ENCODE measurements at regions not wholly inside any gene's neighbourhood (a gene's known extent, or its start where the extent isn't known, plus 50 kb on each side); places are given as distances from the start of the nearest gene placed in this dataset.

- TF ChIP-seq GRHL1 (CRISPR knock-in tag; conservative IDR thresholded peaks at IDR 0.05) (no peak), ZBTB44 (CRISPR knock-in tag; IDR thresholded peaks at IDR 0.05) (no peak), RXRA (CRISPR knock-in tag; IDR thresholded peaks at IDR 0.05) (no peak; the same call in 1 of the 2 replicates), MTF2 (CRISPR knock-in tag; IDR thresholded peaks at IDR 0.05; ENCODE audit: borderline replicate concordance) (no peak), ATAD3A (CRISPR knock-in tag; IDR thresholded peaks at IDR 0.05) (no peak), DPF2 (CRISPR knock-in tag; IDR thresholded peaks at IDR 0.05; ENCODE audit: borderline replicate concordance, low read depth) (peak; percentile 94), ZSCAN31 (CRISPR knock-in tag; IDR thresholded peaks at IDR 0.05; ENCODE audit: low read depth) (0 out of 2 replicates have a peak, but pooled peaks have one; percentile 33), THAP11 (CRISPR knock-in tag; IDR thresholded peaks at IDR 0.05) (peak; percentile 72), BATF2 (CRISPR knock-in tag; IDR thresholded peaks at IDR 0.05) (no peak), MIER3 (CRISPR knock-in tag; IDR thresholded peaks at IDR 0.05; ENCODE audit: borderline replicate concordance) (peak; percentile 86; the same call in 1 of the 2 replicates), ONECUT2 (CRISPR knock-in tag; IDR thresholded peaks at IDR 0.05) (peak; percentile 52; the same call in 1 of the 2 replicates), PRMT3 (CRISPR knock-in tag; IDR thresholded peaks at IDR 0.05; ENCODE audit: borderline replicate concordance, low read depth) (no peak), ZNF10 (CRISPR knock-in tag; IDR thresholded peaks at IDR 0.05; ENCODE audit: borderline replicate concordance, low read depth) (no peak), HNF4A (CRISPR knock-in tag; IDR thresholded peaks at IDR 0.05) (peak; percentile 98), ZNF446 (CRISPR knock-in tag; IDR thresholded peaks at IDR 0.05) (no peak), SAP130 (CRISPR knock-in tag; IDR thresholded peaks at IDR 0.05; ENCODE audit: low read depth) (peak; percentile 85), TAF1 (CRISPR knock-in tag; IDR thresholded peaks at IDR 0.05) (no peak), ZBTB8A (CRISPR knock-in tag; IDR thresholded peaks at IDR 0.05; ENCODE audit: borderline replicate concordance, low read depth) (no peak), TFDP1 (CRISPR knock-in tag; IDR thresholded peaks at IDR 0.05; ENCODE audit: borderline replicate concordance) (peak; percentile 5; the same call in 1 of the 2 replicates), HIVEP1 (CRISPR knock-in tag; IDR thresholded peaks at IDR 0.05) (no peak), ZNF101 (CRISPR knock-in tag; IDR thresholded peaks at IDR 0.05; ENCODE audit: borderline replicate concordance, low read depth) (no peak), ZFP82 (CRISPR knock-in tag; IDR thresholded peaks at IDR 0.05; ENCODE audit: borderline replicate concordance) (no peak), ZNF326 (CRISPR knock-in tag; IDR thresholded peaks at IDR 0.05; ENCODE audit: borderline replicate concordance) (no peak), PITX1 (CRISPR knock-in tag; IDR thresholded peaks at IDR 0.05) (peak; percentile 96)
Measured at GRCh38 chr14:86708846-86709339, 1178.9 kb downstream of the FLRT2 start (continued).
